ENCODE measurements at regions not wholly inside any gene's neighbourhood (a gene's known extent, or its start where the extent isn't known, plus 50 kb on each side); places are given as distances from the start of the nearest gene placed in this dataset.

GRCh38 chr4:26105337-26105736, 191.3 kb downstream of the SMIM20 start:
- DNase-seq (ENCODE audit: low read depth), result no peak

GRCh38 chr4:26105815-26106699, 192.0 kb downstream of the SMIM20 start:
- no peak for DNase-seq (ENCODE audit: low read depth)

- DNase-seq (ENCODE audit: low read depth), result no peak
Measured at GRCh38 chr4:26106776-26107175, 192.8 kb downstream of the SMIM20 start.

GRCh38 chr4:26108054-26108453, 194.0 kb downstream of the SMIM20 start:
- no peak for DNase-seq (ENCODE audit: low read depth)

GRCh38 chr4:26110493-26110892, 196.5 kb downstream of the SMIM20 start:
- no peak for DNase-seq (ENCODE audit: low read depth)

- no peak for DNase-seq (ENCODE audit: low read depth)
Measured at GRCh38 chr4:26113339-26113940, 199.4 kb downstream of the SMIM20 start.

- no peak for DNase-seq (ENCODE audit: low read depth)
Measured at GRCh38 chr4:26116057-26116456, 202.0 kb downstream of the SMIM20 start.

- DNase-seq (ENCODE audit: low read depth), result no peak
Measured at GRCh38 chr4:26120098-26120825, 200.6 kb upstream of the RBPJ start.

- no peak for DNase-seq (ENCODE audit: low read depth)
Measured at GRCh38 chr4:26122690-26123089, 198.1 kb upstream of the RBPJ start.

GRCh38 chr4:26124753-26125321, 196.0 kb upstream of the RBPJ start:
- no peak for DNase-seq (ENCODE audit: low read depth)

- DNase-seq (ENCODE audit: low read depth), result no peak
Measured at GRCh38 chr4:26126143-26126718, 194.6 kb upstream of the RBPJ start.

GRCh38 chr4:26126994-26127393, 193.8 kb upstream of the RBPJ start:
- DNase-seq (ENCODE audit: low read depth), result no peak

GRCh38 chr4:26127851-26128337, 192.9 kb upstream of the RBPJ start:
- no peak for DNase-seq (ENCODE audit: low read depth)

- no peak for DNase-seq (ENCODE audit: low read depth)
Measured at GRCh38 chr4:26130173-26130572, 190.6 kb upstream of the RBPJ start.

- DNase-seq (ENCODE audit: low read depth), result no peak
Measured at GRCh38 chr4:26130841-26131432, 189.9 kb upstream of the RBPJ start.

- no peak for DNase-seq (ENCODE audit: low read depth)
Measured at GRCh38 chr4:26131711-26132110, 189.1 kb upstream of the RBPJ start.

GRCh38 chr4:26132858-26133257, 188.0 kb upstream of the RBPJ start:
- no peak for DNase-seq (ENCODE audit: low read depth)

GRCh38 chr4:26133840-26134239, 187.0 kb upstream of the RBPJ start:
- DNase-seq (ENCODE audit: low read depth), result no peak

- no peak for DNase-seq (ENCODE audit: low read depth)
Measured at GRCh38 chr4:26135331-26135730, 185.5 kb upstream of the RBPJ start.

- no peak for DNase-seq (ENCODE audit: low read depth)
Measured at GRCh38 chr4:26136615-26137014, 184.2 kb upstream of the RBPJ start.

- no peak for DNase-seq (ENCODE audit: low read depth)
Measured at GRCh38 chr4:26137288-26137687, 183.5 kb upstream of the RBPJ start.
